ENCODE measurements at regions not wholly inside any gene's neighbourhood (a gene's known extent, or its start where the extent isn't known, plus 50 kb on each side); places are given as distances from the start of the nearest gene placed in this dataset.

GRCh38 chr9:16245756-16246440 is 624.6 kb downstream of the BNC2 start:
- no peak for TF ChIP-seq CTCF (IDR thresholded peaks at IDR 0.05)

- no peak for TF ChIP-seq CTCF (IDR thresholded peaks at IDR 0.05)
These were observed 623.7 kb downstream of the BNC2 start for GRCh38 chr9:16246785-16247184.

GRCh38 chr9:16247188-16247875 is 623.1 kb downstream of the BNC2 start:
- TF ChIP-seq CTCF (IDR thresholded peaks at IDR 0.05) = no peak

- no peak for TF ChIP-seq CTCF (IDR thresholded peaks at IDR 0.05)
These were observed 621.6 kb downstream of the BNC2 start for GRCh38 chr9:16248822-16249221.

- no peak for TF ChIP-seq CTCF (IDR thresholded peaks at IDR 0.05)
These were observed 617.9 kb downstream of the BNC2 start for GRCh38 chr9:16252616-16253015.

GRCh38 chr9:16254674-16255073 is 615.8 kb downstream of the BNC2 start:
- TF ChIP-seq CTCF (IDR thresholded peaks at IDR 0.05) = no peak

- TF ChIP-seq CTCF (IDR thresholded peaks at IDR 0.05) = no peak
These were observed 615.3 kb downstream of the BNC2 start for GRCh38 chr9:16255217-16255616.
